CD4-positive, alpha-beta T cell treated with Interleukin-17A for 1 hour (primary cell): ENCODE measurements at regions not wholly inside any gene's neighbourhood (a gene's known extent, or its start where the extent isn't known, plus 50 kb on each side); places are given as distances from the start of the nearest gene placed in this dataset.
"Not testable (repeated sequence)": the region's sequence is repeated elsewhere in the genome, so short reads cannot be mapped to it uniquely, and the experiment has no call there.

Experiments used
- DNase-seq: peaks from one replicate; pipeline ENCODE4 v3.0.0-alpha.2; 2020

DNA sequence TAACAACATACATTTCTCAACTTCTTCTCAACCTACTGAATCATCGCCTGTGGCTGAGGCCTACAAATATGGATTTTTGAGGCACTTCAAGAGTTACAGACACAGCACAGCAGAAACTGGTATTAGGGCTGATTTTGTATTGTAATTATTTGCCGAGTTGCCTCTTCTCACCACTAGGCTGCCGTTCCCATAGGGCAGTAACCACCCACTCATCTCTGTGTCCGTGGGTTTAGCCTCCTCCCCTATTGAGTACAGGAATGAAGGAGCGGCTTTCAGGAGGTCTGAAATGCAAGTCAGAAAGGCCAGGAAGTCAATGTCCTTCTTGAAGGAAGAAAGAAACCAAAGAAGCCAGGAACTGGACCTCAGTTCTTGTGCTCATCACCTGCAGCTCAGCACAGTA, 220.8 kb downstream of the MTHFS start:
- DNase-seq, result no peak

DNA sequence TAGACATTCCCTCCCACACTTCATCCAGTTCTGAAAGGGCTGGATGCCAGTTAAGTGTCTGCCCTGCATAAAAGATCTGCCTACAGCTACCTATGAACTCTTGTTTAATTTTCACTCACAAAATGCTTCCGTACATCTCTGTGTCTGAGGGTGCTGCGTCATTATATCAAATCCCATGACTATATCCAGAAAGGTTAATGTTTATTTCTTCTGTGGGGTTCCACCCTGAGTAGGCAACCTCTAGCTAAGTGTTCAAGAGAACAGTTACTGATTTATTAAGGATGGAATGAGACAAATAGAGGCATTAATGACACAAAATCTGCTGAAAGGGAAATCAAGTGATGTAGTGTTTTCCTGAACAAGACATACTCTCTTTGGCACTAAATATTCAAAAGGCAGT, 220.2 kb downstream of the MTHFS start:
- no peak for DNase-seq

DNA sequence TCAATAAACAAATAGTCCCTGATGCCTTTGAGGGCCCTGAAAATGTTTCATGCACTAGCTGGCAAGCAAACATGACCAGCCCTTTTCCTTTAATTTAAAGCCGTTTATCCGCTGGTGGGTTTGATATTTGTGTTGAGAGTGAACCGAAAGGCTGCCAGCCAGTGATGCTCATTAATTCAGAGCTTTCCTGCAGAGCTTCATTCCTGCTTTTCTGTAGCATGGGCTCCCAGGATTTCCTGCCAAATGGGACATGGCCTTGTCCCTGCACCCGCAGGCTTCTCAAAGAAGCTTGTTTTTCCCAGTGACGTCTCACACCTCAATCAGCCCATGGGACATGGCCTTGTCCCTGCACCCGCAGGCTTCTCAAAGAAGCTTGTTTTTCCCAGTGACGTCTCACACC, 219.6 kb downstream of the MTHFS start:
- DNase-seq, result no peak

DNA sequence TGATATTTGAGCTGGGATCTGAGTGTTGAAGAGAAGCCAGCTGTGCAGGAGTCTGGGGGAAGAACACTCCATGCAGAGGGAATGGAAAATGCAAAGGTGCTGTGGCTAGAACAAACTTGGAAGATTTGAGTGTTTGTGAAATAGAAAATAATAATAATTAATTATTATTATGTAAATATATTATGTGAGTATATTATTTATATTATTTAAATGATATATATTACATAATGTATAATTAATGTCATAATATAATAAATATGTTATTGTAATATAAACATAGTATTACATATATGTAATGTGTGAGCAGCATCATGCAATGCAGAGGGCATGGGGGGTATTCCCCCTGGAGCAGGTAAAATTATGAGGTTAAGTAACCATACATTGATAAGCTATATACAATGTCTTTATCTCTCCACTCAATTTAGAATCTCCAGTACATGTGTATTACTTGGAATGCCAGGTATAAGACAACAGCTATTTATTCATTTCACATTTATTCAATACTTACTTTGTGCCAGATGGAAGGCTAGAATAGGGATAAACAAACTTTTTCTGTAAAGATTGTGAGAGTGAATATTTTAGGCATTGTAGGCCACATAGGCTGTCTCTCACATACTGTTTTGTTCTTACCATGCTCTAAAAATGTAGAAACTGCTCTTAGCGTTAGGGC, 218.6 kb downstream of the MTHFS start:
- DNase-seq, result no peak

DNA sequence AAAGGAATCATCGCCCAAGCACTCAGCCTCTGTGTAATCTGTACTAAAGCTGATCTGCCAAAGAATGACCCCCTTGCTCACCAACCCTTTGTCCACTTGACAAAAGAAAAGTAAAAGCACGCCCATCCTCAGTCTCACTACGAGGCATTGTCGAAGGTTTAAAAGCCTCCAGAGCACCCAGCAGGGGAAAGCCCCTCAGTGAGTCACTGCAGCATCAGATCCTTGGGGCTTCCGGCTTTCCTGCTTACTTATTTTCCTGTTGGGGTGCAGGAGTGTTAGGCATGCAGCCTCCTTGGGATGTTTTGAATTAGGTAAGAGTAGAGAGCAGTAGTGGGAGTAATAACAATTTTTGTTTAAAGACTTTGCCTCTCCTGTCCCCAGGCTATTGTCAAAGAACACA, 216.1 kb downstream of the MTHFS start:
- DNase-seq, result no peak

DNA sequence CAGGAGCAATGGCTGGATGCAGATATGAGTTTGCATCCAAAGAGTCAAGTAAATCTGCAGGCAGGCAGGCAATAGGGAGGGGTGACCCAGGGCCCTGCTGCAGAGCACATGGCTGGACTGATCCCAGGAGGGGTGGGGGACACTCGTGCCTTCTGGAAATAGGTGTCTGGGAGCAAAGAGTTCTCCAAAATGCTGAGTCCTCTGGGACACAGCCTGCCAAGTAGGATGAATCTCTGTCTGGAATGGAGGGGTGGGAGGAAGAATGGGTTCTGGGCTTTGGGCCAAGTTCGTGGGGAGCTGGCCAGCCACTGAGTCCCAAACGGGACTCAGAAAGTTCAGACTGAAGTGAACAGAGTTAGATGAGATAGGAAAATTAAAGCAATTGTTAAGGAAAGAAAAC, 214.5 kb downstream of the MTHFS start:
- no peak for DNase-seq

DNA sequence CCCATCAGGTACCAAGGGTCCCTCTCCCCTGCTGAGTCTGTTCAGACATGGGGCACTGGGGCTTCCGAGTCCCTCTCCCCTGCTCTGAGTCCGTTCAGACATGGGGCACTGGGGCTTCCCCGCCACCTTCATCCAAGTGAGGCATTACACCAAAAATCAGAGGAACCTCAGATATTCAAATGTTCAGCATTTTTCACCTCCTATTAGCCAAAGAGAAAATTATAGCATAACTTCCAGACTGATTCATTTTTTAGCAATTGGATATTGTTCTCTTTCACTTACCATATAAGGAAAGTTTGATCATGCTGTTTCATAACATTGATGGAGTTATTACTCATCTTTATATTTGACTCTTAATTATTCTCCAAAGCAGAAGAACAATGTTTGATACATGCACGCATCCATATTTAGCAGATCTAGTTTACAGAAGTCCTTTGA, 213.9 kb downstream of the MTHFS start:
- DNase-seq, result no peak

DNA sequence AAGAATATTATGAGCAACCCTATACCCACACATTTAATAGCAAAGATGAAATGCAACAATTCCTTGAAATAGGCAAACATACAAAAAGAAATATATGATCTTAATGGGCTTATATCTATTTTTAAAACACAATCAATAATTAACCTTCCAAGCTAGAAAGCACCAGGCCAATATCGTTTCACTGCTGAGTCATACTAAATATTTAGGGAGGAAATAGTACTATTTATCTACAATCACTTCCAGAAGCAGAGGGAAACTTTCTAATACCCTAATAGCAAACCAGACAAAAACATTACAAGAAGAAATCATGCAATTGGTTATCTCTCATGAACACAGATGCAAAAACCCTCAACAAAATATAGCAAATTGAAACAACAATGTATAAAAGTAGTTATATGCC, 207.8 kb downstream of the MTHFS start:
- DNase-seq, result no peak

DNA sequence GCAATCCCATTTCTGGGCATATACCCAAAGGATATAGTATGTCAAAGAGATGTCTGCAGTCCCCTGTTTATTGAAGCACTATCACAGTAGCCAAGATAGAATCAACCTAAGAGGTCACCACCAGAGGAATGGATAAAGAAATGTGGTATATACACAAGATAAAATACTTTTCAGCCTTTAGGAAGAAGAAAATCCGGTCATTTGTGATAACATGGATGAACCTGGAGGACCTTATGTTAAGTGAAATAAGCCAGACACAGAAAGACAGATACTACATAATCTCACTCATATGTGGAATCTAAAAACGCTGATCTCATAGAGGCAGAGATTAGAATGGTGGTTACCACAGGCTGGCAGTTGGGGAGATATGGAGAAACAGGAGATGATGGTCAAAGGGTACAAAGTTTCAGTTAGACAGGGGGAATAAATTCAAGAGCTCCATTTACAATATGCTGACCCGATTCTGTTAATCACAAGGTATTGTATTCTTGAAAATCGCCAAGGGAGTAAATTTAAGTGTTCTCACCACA, 195.8 kb downstream of the MTHFS start:
- DNase-seq, result no peak

DNA sequence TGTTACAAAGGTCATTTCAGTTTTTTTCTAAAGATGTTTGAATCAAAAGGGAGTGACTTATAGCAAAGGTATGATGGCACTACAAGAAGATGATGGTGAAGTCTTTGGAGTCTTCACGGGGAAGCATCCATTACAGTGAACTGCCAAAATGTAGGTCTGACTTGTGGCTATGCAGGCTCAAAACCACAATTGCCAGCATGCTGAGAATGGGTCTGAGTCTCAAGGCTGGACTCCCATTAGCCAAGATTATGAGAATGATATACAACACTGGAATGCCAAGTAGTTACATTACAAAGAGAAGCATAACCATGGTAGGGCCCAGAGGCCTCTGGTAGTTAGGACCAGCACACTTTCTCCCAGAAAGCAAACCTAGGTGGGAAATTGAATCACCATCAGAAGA, 194.2 kb downstream of the MTHFS start:
- no peak for DNase-seq

DNA sequence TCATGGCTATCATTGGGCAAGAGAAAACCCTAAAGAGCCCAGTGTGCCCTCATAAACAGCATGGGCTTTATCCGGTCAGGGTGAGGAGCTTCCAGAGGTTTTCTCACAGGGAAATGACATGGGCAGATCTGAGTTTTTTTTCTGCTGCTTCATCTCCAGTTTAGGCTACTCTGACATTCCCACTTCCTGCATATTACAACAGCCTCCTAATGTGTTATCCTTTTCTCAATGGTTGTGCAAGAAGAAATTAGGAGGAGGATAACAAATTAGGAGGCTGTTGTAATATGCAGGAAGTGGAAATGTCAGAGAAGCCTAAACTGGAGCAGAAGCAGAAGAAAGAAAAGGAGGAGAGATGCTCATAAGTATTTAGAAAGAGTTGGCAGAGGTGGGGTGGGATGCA, 175.6 kb downstream of the MTHFS start:
- no peak for DNase-seq

DNA sequence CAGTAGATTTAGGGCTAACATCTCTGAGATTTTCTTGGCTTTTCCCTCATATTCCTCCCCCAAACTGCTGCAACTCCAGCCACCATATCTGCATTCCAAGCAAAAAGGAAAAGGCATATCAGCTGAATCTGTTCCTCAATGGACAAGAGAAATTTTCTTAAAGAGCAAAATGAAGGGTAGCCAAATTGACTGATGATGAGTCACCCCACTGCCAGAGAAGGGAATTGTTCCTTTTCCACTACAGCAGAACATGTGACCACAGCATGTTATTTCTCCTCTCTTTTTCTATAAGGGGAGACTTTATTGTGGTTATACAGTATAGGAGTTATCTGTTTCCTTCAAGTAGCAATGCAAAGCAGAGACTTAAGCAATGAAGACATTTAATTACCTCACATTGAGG, 172.5 kb downstream of the MTHFS start:
- no peak for DNase-seq

DNA sequence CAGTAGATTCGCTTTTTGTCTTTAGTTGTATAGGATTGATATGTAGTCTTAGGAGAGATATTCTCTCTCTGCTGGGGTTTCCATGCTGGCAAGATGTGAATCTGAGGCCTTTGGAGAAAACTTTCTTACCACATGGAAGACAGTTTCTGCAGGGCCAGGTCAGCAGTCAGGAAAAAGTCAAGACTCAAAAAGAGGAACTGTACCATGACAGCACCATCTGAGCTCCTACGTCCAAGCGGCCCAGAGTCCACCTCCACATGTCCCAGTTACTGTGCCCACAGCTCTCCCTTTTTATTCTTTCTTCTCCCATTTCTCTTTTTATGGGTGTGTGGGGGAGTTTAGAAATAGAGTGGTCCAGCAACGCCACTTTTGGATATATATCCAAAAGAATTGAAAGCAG, 172.0 kb downstream of the MTHFS start:
- DNase-seq, result no peak

DNA sequence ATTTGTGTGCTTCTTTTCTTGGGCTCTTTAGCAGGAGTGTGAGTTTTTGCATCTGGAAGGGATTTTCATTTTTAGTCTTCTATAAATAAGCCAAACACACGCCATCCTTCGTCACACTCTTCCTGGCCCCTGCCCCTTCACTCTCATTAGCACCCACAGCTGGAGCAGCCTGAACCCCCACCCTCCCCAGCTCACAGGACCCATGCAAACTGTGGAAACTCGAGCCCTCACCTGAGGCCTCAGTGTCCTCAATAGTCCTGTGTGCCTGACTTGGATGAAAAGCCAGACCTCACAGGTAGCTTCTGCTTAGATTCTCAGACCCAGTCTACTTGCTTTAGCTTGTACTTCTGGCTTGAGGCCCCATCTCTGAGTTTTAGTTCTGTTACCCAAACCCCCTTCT, 167.9 kb downstream of the MTHFS start:
- no peak for DNase-seq

DNA sequence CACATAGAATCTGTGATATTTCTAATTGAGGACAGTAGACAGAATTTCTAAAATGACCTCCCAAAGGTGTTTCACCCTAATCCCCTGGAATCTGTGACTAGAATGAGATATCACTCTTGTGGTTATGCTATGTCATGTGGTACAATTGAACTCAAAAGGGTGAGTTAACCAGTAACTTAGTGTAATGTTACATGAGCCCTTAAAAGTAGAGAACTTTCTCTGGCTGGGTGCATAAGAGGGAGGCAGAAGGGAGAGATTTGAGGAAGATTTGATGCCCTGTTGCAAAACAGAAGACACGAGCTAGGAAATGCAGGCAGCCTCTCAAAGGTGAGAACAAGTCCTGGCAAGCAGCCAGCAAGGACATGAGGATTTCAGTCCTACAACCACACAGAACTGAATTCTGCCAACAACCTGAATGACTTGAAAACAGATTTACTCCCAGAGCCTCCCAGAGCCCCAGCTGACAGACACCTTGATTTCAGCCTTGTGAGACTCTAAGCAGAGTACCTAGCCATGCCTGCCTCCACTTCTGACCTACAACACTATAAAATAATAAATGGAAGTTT, 160.3 kb downstream of the MTHFS start:
- DNase-seq, result no peak

DNA sequence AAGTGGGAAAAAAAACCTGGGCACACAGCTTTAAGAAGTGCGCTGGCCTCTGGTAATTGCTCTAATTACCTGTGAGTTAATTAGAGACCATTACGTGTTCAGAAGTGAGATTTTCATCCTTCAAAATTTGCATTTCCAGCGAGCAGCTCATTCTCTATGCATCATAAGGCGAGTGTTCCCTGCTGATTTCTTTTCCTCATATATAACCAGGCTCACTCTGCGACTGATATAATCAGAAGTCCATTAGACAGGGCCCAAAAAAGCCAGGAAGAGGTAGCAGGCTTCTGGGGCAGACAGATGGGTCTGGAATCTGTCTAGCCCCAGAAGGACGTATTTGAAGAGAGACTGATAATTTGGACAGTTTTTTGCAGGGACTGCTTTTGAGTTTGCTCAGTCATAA, 158.7 kb downstream of the MTHFS start:
- DNase-seq, result no peak

DNA sequence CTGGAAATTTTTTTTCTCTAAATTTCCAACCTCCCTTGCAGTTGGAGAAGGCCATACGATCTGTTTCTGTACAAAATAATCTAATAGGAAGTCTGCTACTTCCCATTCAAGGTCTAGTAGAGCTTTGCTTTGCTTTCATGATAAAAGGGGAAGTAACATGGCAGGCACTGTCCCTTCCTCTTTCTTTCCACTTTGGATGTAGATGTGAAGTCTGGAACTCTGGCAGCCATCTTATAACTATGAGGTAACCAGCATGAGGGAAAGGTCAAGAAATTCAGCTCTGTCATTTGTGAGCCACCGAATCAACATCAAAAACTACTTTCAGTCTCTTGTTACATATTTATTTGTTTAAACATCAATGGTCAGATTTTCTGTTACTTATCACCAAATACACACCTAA, 156.3 kb downstream of the MTHFS start:
- DNase-seq, result no peak

DNA sequence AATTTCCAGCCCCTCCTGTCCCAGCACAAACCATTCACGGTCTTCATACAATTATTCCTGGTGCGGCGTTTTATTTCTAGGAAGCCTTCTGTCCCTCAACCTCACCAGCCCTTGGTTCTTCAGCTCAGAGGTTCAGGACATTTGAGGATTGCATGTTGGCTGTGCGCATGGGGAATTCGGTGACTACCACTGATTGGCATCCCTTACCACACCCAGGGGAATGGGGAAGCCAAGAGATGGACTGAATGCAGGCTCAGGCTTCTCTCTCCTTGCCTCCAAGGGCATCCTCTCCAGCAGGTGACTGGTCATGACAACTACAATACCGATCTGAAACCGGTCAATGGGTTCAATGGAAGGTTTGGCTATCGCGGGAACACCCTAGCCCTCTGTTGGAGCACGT, 153.8 kb downstream of the MTHFS start:
- DNase-seq, result no peak

DNA sequence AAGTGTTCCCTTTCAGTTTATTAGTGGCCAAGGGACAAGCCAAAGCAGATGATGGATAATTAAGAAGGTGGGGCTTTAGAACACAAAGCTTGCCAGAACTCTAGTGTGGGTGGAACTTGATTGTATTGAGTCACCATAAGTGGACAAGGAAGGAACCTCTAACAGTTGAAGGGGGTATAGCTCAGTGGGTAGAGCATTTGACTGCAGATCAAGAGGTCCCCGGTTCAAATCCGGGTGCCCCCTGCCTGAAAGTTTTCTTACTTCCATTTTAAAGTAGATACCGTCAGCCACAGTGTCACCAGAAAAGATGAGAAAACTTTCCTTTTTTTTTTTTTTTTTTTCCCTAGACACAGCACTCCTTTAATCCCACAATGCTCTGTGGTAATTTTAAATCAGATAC, 152.3 kb downstream of the MTHFS start:
- not testable (repeated sequence) for DNase-seq

DNA sequence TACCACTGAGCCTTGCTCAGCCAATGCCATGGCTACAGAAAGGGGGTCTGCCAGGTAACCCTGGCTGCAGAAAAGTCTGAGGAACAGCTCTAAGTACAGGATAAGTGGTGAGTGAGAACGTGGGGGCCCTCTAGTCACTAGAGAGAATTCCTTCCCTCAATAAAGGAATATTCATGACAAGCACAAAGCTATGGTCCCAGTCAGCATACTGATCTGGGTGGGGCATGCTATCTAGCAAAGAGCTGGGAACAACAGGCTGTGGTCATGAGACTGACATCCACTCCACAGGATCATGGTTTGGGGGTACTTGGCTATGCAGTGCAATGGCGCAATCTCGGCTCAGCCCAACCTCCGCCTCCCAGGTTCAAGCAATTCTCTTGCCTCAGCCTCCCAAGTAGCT, 140.4 kb downstream of the MTHFS start:
- DNase-seq, result no peak

DNA sequence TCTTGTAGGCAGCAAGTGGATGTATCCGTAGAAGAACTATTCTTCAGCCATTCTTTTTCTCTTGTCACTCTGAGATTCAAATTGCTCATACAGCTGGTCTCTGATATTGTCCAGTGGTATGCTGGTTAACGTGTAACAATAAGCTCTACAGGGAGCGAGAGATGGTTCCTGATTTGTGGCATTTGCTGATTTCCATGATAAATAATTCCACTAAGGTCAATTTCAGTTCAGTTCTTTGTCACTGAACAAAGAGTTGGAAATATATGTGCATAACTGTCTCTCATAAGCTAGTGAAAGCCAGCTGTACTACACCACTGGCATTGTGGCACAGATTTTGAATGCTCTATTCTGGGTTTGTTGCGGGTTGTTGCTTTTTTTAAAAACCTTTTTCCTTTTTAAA, 131.7 kb downstream of the MTHFS start:
- no peak for DNase-seq

DNA sequence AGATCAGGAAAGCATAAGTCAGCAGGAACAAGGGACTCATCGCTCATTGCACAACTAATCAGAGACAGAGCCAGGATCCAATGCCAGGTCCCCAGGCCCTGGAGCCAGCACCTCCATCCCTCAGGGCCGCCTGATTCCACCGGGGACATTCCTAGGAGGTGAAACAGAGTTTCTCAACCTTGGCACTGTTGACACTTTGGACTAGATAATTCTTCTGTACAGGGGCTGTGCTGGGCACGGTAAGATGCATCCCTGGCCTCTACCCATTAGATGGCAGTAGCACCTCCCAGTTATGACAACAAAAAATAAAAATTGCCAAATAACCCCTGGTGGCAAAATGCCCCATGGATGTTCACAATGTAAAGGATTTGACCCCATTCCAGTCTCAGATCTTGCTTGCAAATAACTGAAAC, 127.7 kb downstream of the MTHFS start:
- DNase-seq, result no peak

DNA sequence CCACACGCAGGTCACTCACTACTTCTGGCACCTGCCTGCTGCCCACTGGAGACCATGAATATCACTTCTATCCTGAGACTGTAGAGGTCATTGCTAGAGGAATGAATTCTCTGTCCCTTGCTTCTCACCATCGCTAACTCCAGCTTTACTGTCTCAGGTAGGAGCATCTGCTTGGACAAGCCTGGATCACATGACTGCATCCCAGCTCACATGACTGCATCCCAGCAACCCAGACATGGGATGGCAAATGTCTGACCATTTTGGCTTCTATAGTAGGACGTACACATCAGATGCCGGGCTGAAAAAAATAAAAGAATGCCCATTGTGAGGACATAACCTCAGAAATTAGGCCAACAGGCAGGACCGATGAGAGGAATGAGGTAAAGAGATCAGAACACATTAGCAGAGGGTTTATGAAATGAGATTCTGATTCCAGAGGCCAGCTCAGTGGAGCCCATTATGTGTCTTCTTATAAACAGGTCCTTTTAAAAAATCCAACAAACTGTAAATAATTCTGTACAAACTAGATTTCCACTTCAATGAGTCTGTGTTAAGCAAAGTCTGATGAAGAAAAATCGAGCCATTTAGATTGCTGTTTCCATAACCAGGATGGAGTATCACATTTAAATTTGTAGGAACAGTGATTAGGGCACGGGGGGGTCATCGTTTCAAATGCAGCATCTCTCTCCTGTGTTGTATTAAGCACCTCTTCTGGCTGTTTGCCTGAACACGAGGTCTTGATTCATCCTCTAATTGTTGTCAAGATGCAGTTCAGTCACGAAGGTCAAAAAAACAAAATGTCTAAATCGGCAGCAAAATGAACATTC, 126.7 kb downstream of the MTHFS start:
- DNase-seq, result no peak

DNA sequence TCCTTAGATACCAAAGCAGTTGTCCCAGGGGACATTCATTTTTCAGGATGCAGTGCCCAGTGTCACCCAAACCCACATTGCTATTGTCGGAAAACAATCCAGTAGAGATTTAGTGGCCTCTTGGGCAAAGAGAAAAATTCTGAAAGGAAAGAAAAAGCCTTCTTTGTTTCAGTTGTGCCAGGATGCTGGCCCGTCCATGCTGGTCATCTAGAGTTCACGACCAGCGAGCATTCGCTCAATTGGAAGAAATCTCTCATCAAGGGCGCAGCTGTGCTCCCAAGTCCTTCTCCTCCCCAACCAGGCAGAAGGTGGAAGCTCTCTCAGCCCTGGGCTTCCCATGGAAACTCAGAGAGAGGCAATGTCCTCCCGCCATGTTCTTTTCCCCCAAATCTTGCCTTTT, 123.7 kb downstream of the MTHFS start:
- no peak for DNase-seq
